ENCODE measurements at regions not wholly inside any gene's neighbourhood (a gene's known extent, or its start where the extent isn't known, plus 50 kb on each side); places are given as distances from the start of the nearest gene placed in this dataset.

GRCh38 chr13:43994999-43995859 lies 115.5 kb downstream of the LACC1 start:
- TF ChIP-seq REST (IDR thresholded peaks at IDR 0.05; ENCODE audit: insufficient read depth in 1 of 2, low read depth in 2 of 2, low read length in 2 of 2) (no peak), POLR2AphosphoS5 (IDR thresholded peaks at IDR 0.05; ENCODE audit: low read depth, low read length) (no peak), FOXP2 (optimal IDR thresholded peaks at IDR 0.05; ENCODE audit: borderline replicate concordance, extremely low read depth, extremely low read length, insufficient read depth) (no peak), TAF1 (IDR thresholded peaks at IDR 0.05; ENCODE audit: borderline replicate concordance, insufficient read depth, low read length) (no peak), SIN3A (IDR thresholded peaks at IDR 0.05; ENCODE audit: borderline replicate concordance, insufficient read depth, low read length) (no peak)

- no peak for TF ChIP-seq TAF1 (IDR thresholded peaks at IDR 0.05; ENCODE audit: borderline replicate concordance, insufficient read depth, low read length)
- TF ChIP-seq POLR2AphosphoS5 (IDR thresholded peaks at IDR 0.05; ENCODE audit: low read depth, low read length): no peak
- no peak for TF ChIP-seq FOXP2 (optimal IDR thresholded peaks at IDR 0.05; ENCODE audit: borderline replicate concordance, extremely low read depth, extremely low read length, insufficient read depth)
- TF ChIP-seq REST (IDR thresholded peaks at IDR 0.05; ENCODE audit: insufficient read depth in 1 of 2, low read depth in 2 of 2, low read length in 2 of 2): no peak
- no peak for TF ChIP-seq SIN3A (IDR thresholded peaks at IDR 0.05; ENCODE audit: borderline replicate concordance, insufficient read depth, low read length)
Observed at GRCh38 chr13:43996221-43996620, 116.5 kb downstream of the LACC1 start.

DNA sequence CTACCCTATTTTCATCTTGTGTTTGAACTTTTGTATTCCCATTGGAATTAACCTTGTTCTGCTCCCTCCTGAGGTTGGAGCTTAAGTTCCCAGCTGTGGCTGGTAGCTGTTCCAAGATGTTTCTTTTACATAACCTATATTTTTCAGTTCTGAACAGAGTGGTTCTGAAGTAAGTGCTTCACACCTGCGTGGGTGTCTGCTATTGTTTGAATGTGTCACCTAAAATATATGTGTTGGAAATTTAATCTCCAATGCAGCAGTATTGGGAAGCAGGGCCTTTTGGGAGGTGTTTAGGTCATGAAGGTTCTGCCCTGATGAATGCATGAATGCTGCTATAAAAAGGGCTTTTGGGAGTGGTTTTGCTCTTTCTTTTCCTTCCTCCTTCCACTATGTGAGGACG lies 123.8 kb downstream of the LACC1 start:
- TF ChIP-seq SIN3A (IDR thresholded peaks at IDR 0.05; ENCODE audit: borderline replicate concordance, insufficient read depth, low read length): no peak
- TF ChIP-seq REST (IDR thresholded peaks at IDR 0.05; ENCODE audit: insufficient read depth in 1 of 2, low read depth in 2 of 2, low read length in 2 of 2): no peak
- TF ChIP-seq FOXP2 (optimal IDR thresholded peaks at IDR 0.05; ENCODE audit: borderline replicate concordance, extremely low read depth, extremely low read length, insufficient read depth): no peak

DNA sequence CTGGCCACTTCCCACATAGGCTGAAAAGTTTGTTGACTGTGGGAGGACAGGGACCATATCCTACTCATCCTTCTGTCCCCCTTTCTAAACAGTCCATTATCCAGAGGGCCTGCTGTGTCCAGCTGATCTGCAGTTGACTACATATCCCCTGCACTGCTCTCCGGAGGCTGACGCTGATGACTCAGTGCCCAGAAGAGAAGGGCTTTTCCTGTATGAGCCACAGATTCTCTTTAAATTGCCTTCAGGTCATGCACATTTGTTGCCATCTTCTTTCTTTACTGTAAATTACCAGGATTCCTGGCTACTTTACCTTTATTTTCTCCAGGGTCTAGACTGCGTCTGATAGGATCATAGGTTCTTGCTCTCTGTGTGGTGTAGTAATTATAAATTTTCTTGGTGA lies 125.2 kb downstream of the LACC1 start:
- TF ChIP-seq REST (IDR thresholded peaks at IDR 0.05; ENCODE audit: insufficient read depth in 1 of 2, low read depth in 2 of 2, low read length in 2 of 2) (no peak), FOXP2 (optimal IDR thresholded peaks at IDR 0.05; ENCODE audit: borderline replicate concordance, extremely low read depth, extremely low read length, insufficient read depth) (no peak), POLR2AphosphoS5 (IDR thresholded peaks at IDR 0.05; ENCODE audit: low read depth, low read length) (no peak), TAF1 (IDR thresholded peaks at IDR 0.05; ENCODE audit: borderline replicate concordance, insufficient read depth, low read length) (no peak), SIN3A (IDR thresholded peaks at IDR 0.05; ENCODE audit: borderline replicate concordance, insufficient read depth, low read length) (no peak)

All from PFSK-1 (cell line).